ENCODE measurements at regions not wholly inside any gene's neighbourhood (a gene's known extent, or its start where the extent isn't known, plus 50 kb on each side); places are given as distances from the start of the nearest gene placed in this dataset.

GRCh38 chr21:35737449-35737848, 322.9 kb downstream of the SETD4 start:
- no peak for TF ChIP-seq EZH2 (IDR thresholded peaks at IDR 0.05; ENCODE audit: borderline replicate concordance, low read depth, low read length, severe bottlenecking)
- TF ChIP-seq POLR2AphosphoS5 (IDR thresholded peaks at IDR 0.05; ENCODE audit: insufficient read depth, low read depth, low read length), result no peak
- TF ChIP-seq, protein P1, sequence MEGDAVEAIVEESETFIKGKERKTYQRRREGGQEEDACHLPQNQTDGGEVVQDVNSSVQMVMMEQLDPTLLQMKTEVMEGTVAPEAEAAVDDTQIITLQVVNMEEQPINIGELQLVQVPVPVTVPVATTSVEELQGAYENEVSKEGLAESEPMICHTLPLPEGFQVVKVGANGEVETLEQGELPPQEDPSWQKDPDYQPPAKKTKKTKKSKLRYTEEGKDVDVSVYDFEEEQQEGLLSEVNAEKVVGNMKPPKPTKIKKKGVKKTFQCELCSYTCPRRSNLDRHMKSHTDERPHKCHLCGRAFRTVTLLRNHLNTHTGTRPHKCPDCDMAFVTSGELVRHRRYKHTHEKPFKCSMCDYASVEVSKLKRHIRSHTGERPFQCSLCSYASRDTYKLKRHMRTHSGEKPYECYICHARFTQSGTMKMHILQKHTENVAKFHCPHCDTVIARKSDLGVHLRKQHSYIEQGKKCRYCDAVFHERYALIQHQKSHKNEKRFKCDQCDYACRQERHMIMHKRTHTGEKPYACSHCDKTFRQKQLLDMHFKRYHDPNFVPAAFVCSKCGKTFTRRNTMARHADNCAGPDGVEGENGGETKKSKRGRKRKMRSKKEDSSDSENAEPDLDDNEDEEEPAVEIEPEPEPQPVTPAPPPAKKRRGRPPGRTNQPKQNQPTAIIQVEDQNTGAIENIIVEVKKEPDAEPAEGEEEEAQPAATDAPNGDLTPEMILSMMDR (IDR thresholded peaks at IDR 0.05; ENCODE audit: extremely low read depth in 1 of 2, insufficient read depth in 1 of 2, low read depth in 1 of 2, low read length in 2 of 2), result no peak
- no peak for TF ChIP-seq POLR2A (IDR thresholded peaks at IDR 0.05; ENCODE audit: low read depth, low read length)
- TF ChIP-seq, protein P2, sequence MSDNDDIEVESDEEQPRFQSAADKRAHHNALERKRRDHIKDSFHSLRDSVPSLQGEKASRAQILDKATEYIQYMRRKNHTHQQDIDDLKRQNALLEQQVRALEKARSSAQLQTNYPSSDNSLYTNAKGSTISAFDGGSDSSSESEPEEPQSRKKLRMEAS (IDR thresholded peaks at IDR 0.05; ENCODE audit: insufficient read depth, insufficient read length), result no peak

All from endothelial cell of umbilical vein (primary cell).